ENCODE measurements at regions not wholly inside any gene's neighbourhood (a gene's known extent, or its start where the extent isn't known, plus 50 kb on each side); places are given as distances from the start of the nearest gene placed in this dataset.
"Not testable (repeated sequence)": the region's sequence is repeated elsewhere in the genome, so short reads cannot be mapped to it uniquely, and the experiment has no call there.

GRCh38 chr18:11372163-11372562 is 222.8 kb upstream of the PIEZO2 start:
- DNase-seq, result no peak

- DNase-seq, result no peak
Measured at GRCh38 chr18:11369556-11369955, 220.2 kb upstream of the PIEZO2 start.

- DNase-seq, result no peak
Measured at GRCh38 chr18:11368020-11368419, 218.7 kb upstream of the PIEZO2 start.

- DNase-seq, result no peak
Measured at GRCh38 chr18:11367351-11367750, 218.0 kb upstream of the PIEZO2 start.

- no peak for DNase-seq
Measured at GRCh38 chr18:11366410-11366809, 217.0 kb upstream of the PIEZO2 start.

GRCh38 chr18:11362856-11363255 is 213.5 kb upstream of the PIEZO2 start:
- no peak for DNase-seq

GRCh38 chr18:11361862-11362261 is 212.5 kb upstream of the PIEZO2 start:
- not testable (repeated sequence) for DNase-seq

GRCh38 chr18:11357678-11358077 is 208.3 kb upstream of the PIEZO2 start:
- DNase-seq, result no peak

- not testable (repeated sequence) for DNase-seq
Measured at GRCh38 chr18:11344576-11344975, 195.2 kb upstream of the PIEZO2 start.

- DNase-seq, result no peak
Measured at GRCh38 chr18:11343096-11343495, 193.7 kb upstream of the PIEZO2 start.

- not testable (repeated sequence) for DNase-seq
Measured at GRCh38 chr18:11342115-11342514, 192.7 kb upstream of the PIEZO2 start.

GRCh38 chr18:11339188-11339775 is 189.9 kb upstream of the PIEZO2 start:
- no peak for DNase-seq

- DNase-seq, result no peak
Measured at GRCh38 chr18:11336241-11336640, 186.9 kb upstream of the PIEZO2 start.

GRCh38 chr18:11327391-11328009 is 178.1 kb upstream of the PIEZO2 start:
- DNase-seq, result no peak

GRCh38 chr18:11324956-11325882 is 175.8 kb upstream of the PIEZO2 start:
- no peak for DNase-seq

- DNase-seq, result no peak
Measured at GRCh38 chr18:11324510-11324909, 175.1 kb upstream of the PIEZO2 start.

- DNase-seq, result no peak
Measured at GRCh38 chr18:11323359-11323819, 174.0 kb upstream of the PIEZO2 start.

GRCh38 chr18:11322716-11323115 is 173.3 kb upstream of the PIEZO2 start:
- no peak for DNase-seq

GRCh38 chr18:11322006-11322405 is 172.6 kb upstream of the PIEZO2 start:
- DNase-seq, result no peak

GRCh38 chr18:11320986-11321385 is 171.6 kb upstream of the PIEZO2 start:
- no peak for DNase-seq

- DNase-seq, result no peak
Measured at GRCh38 chr18:11316546-11316945, 167.2 kb upstream of the PIEZO2 start.

- DNase-seq, result no peak
Measured at GRCh38 chr18:11310476-11311086, 161.2 kb upstream of the PIEZO2 start.

- no peak for DNase-seq
Measured at GRCh38 chr18:11309172-11309571, 159.8 kb upstream of the PIEZO2 start.
